ENCODE measurements at regions not wholly inside any gene's neighbourhood (a gene's known extent, or its start where the extent isn't known, plus 50 kb on each side); places are given as distances from the start of the nearest gene placed in this dataset. TPM values are rescaled to one million over a fixed set of nuclear protein-coding genes. Genes with fewer than 3 reads are reported as not detected.
"Not testable (repeated sequence)": the region's sequence is repeated elsewhere in the genome, so short reads cannot be mapped to it uniquely, and the experiment has no call there.

- not testable (repeated sequence) for H4K5ac ChIP-seq (ENCODE audit: insufficient read length, low read depth, low read length); H3K27me3 ChIP-seq (replicated peaks in 1 of 4; ENCODE audit: control insufficient read depth in 3 of 4, extremely low read depth in 1 of 4, insufficient read depth in 3 of 4, low read length in 3 of 4); H4K91ac ChIP-seq (replicated peaks; ENCODE audit: insufficient read length, low read length); H2BK15ac ChIP-seq (ENCODE audit: low read length); H3K18ac ChIP-seq (ENCODE audit: extremely low read depth, low read length); H4K20me1 ChIP-seq (replicated peaks in 1 of 2; ENCODE audit: control insufficient read depth in 1 of 2, insufficient read depth in 2 of 2, low read length in 2 of 2); H3K23me2 ChIP-seq (ENCODE audit: low read depth, low read length); H3K4me1 ChIP-seq (replicated peaks in 1 of 4; ENCODE audit: control insufficient read depth in 3 of 4, insufficient read depth in 4 of 4, low read length in 3 of 4); H3K27ac ChIP-seq (ENCODE audit: low read depth, low read length); H2BK5ac ChIP-seq (ENCODE audit: low read depth, low read length); H2BK120ac ChIP-seq (replicated peaks; ENCODE audit: low read depth, low read length); H3K4ac ChIP-seq (replicated peaks; ENCODE audit: insufficient read length, low read depth, low read length); FAIRE-seq; H3K79me1 ChIP-seq (ENCODE audit: low read depth, low read length); H3K4me2 ChIP-seq (ENCODE audit: insufficient read depth in 1 of 2, low read depth in 2 of 2, low read length in 2 of 2); H3K79me2 ChIP-seq (ENCODE audit: control insufficient read depth in 1 of 2, insufficient read depth in 2 of 2, low read length in 2 of 2); H4K8ac ChIP-seq (ENCODE audit: extremely low read depth, insufficient read depth, low read length); H3K36me3 ChIP-seq (ENCODE audit: control insufficient read depth in 2 of 4, insufficient read depth in 4 of 4, low read length in 3 of 4); H3K9me3 ChIP-seq (ENCODE audit: insufficient read depth in 2 of 2, low read depth in 1 of 2, low read length in 1 of 2); DNase-seq (ENCODE audit: low read depth in 1 of 2, low spot score in 2 of 2); H2AFZ ChIP-seq (ENCODE audit: low read length); H2BK12ac ChIP-seq (ENCODE audit: low read depth, low read length); H3K4me3 ChIP-seq (ENCODE audit: extremely low read depth in 1 of 4, insufficient read depth in 2 of 4, low read depth in 3 of 4, low read length in 4 of 4); H3K56ac ChIP-seq (replicated peaks; ENCODE audit: insufficient read length, low read depth, low read length); H3K23ac ChIP-seq (ENCODE audit: insufficient read length); H3K14ac ChIP-seq (ENCODE audit: insufficient read length); H2AK5ac ChIP-seq (ENCODE audit: low read depth, low read length); H3K9ac ChIP-seq (replicated peaks in 1 of 4; ENCODE audit: extremely low read depth in 1 of 4, low read depth in 3 of 4, low read length in 3 of 4)
- POLR2A ChIA-PET (ENCODE audit: partially characterized antibody), result interaction anchor here (0.9 kb wide), 1 partner anchor 98 kb away, joined by 3 read pairs; no protein-coding TSS in a partner anchor
- WGBS, 2 experiments (ENCODE audit: extremely low coverage in 1 of 2, insufficient coverage in 1 of 2, insufficient read length in 1 of 2, insufficient replicate concordance in 2 of 2, low coverage in 1 of 2, low lambda C conversion rate in 2 of 2, missing lambda C conversion rate in 1 of 2), result 82% methylated on average over 19 of the region's 19 CpGs; no CpG with 5 or more reads in 1 of the 2 experiments
- peak overlapping the region; percentile 75; the same call in 1 of the 2 replicates for H2BK20ac ChIP-seq (ENCODE audit: low read length)
- CTCF ChIA-PET (ENCODE audit: partially characterized antibody), result interaction anchor here (0.6 to 1.5 kb wide), 2 partner anchors 71 to 98 kb away, joined by 3 to 4 read pairs; partner anchors contain the start of gene NUDT8
Measured at GRCh38 chr11:67727066-67728040, 52.9 kb upstream of the ALDH3B2 start.

Small RNA genes in the stretch of these regions (small RNA-seq; reads per million reads assigned to genes)
- gene AP003385.4 (ENCODE audit: insufficient read depth) (not detected), gene AP003716.2 (ENCODE audit: insufficient read depth) (not detected), gene RNU6-46P (ENCODE audit: insufficient read depth) (not detected)

Measured in H1 (cell line).